Activated CD8-positive, alpha-beta memory T cell treated with anti-CD3 and anti-CD28 coated beads, Interleukin-2, amount 10 ng/mL, durations not matched to agents 7 days and 5 days (primary cell): ENCODE measurements at regions not wholly inside any gene's neighbourhood (a gene's known extent, or its start where the extent isn't known, plus 50 kb on each side); places are given as distances from the start of the nearest gene placed in this dataset.

Experiments
- ATAC-seq: fragments of 150-1000 bp; cut with Tn5 transposase; one replicate; pipeline ENCODE4 v1.10.0; 2021; ENCODE audit warnings: moderate library complexity
- CTCF ChIA-PET: fragments of 350-600 bp; sonication (Branson Sonifier 250); formaldehyde crosslinking; loops from one replicate; lab custom pipeline; 2021; ENCODE audit warnings: antibody characterized with exemption; lab: Charles Lee
- DNase-seq: peaks from one replicate; pipeline ENCODE4 v3.0.0-alpha.2; 2020
- H3K27ac Mint-ChIP-seq: one replicate; pipeline ENCODE4 v1.8.0; 2021; ENCODE audit warnings: mild to moderate bottlenecking, mixed read lengths
- H3K27me3 Mint-ChIP-seq: one replicate; pipeline ENCODE4 v1.8.0; 2021; ENCODE audit warnings: mixed read lengths
- H3K36me3 Mint-ChIP-seq: one replicate; pipeline ENCODE4 v1.8.0; 2021; ENCODE audit warnings: mild to moderate bottlenecking, mixed read lengths
- H3K4me1 Mint-ChIP-seq: one replicate; pipeline ENCODE4 v1.8.0; 2021; ENCODE audit warnings: mixed read lengths
- H3K4me3 Mint-ChIP-seq: one replicate; pipeline ENCODE4 v1.8.0; 2021; ENCODE audit warnings: mild to moderate bottlenecking, moderate library complexity, mixed read lengths
- H3K9me3 Mint-ChIP-seq: one replicate; pipeline ENCODE4 v1.8.0; 2022; ENCODE audit warnings: low read depth, mixed read lengths

DNA sequence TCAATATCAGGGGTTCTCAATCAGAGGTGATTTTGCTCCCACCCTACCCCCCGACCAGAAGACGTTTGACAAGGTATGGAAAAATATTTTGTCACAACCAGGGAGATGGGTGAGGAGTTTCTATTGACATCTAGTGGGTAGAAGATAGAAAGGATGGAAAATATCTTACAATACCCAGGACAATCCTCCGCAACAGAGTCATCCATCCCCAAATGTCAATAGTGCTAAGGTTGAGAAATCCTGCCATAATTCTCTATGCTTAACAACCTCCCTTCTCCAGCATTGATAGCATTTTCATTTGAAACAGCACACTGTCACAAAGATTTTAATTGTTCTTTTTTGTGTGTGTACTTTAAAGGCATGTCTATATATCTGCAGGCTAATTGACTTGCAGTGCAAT lies 890.5 kb downstream of the PDHA2 start:
- Mint-ChIP-seq H3K9me3 (peaks cover 5% of the 10 kb centered on the region), H3K36me3 (no peaks in the 10 kb centered on the region), H3K4me3 (no peak overlapping the region), H3K27me3 (no peaks in the 10 kb centered on the region), H3K27ac (no peak overlapping the region), H3K4me1 (no peaks in the 10 kb centered on the region)
- DNase-seq (no peak), ATAC-seq (no peak)
- CTCF ChIA-PET, result no interaction called here

DNA sequence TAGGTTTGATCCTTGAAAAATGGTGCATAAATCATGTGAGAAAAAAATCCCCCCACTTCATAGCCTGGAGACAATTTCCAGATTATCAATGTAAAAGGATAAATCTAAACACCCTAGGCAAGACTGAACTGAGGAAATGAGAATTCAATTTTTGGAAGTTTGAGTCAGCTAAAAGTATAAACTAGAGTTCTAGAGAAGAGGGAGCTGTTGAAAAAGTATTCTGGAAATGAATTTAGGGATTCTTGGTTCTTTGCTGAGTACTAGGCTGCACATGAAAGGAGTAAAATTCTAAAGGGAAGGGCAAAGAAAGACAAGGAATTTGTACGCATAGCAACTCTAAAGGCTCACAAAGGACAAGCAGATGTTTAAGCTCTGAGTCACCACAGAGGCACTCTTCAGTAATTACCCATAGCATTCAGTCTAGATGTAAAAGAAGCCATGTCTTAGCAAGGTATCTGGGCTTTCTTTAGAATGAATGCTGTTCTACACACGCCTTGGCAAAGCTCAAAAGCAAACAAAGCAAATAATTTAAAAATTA lies 896.5 kb downstream of the PDHA2 start:
- Mint-ChIP-seq H3K27me3 (no peaks in the 10 kb centered on the region), H3K9me3 (peaks cover 3% of the 10 kb centered on the region), H3K27ac (no peak overlapping the region), H3K36me3 (no peaks in the 10 kb centered on the region), H3K4me1 (no peaks in the 10 kb centered on the region), H3K4me3 (no peak overlapping the region)
- CTCF ChIA-PET, result no interaction called here
- DNase-seq, result no peak
- no peak for ATAC-seq

DNA sequence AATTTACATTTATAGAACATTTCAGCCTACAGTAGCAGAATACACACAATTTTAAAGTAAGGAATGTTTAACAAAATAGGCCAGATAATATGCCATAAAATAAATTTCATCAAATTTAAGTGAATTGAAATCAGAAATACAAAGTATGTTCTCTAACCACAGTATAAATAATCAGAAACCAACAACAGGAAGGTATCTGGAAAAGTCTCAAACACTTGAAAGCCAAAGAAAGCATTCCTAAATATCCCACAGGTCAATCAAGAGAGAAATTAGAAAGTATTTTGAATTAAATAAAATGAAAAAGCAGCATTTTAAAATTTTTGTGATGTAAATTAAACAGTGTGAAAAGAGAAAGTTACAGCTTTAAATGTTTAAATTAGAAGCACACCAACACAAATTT lies 899.2 kb downstream of the PDHA2 start:
- Mint-ChIP-seq H3K4me3 (no peak overlapping the region), H3K4me1 (no peaks in the 10 kb centered on the region), H3K9me3 (no peaks in the 10 kb centered on the region), H3K36me3 (no peaks in the 10 kb centered on the region), H3K27me3 (no peaks in the 10 kb centered on the region), H3K27ac (no peak overlapping the region)
- CTCF ChIA-PET, result no interaction called here
- ATAC-seq (no peak), DNase-seq (no peak)

DNA sequence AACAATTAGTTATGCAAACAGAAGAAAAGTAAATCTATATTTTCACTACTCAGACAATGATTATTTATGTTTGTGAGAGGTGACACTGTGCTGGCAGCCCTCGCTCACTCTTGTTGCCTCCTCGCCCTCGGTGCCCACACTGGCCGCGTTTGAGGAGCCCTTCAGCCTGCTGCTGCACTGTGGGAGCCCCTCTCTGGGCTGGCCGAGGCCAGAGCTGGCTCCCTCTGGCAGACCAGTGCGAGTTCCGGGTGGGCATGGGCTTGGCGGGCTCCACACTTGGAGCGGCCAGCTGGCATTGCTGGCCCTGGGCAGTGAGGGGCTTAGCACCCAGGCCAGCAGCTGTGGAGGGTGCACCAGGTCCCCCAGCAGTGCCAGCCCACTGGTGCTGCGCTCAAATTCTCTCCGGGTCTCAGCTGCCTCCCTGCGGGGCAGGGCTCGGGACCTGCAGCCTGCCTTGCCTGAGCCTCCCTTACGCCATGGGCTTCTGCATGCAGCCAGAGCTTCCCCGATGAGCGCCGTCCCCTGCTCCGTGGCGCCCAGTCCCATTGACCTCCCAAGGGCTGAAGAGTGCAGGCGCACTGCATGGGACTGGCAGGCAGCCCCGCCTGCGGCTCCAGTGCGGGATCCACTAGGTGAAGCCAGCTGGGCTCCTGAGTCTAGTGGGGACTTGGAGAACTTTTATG lies 902.6 kb downstream of the PDHA2 start:
- Mint-ChIP-seq H3K9me3 (peaks cover 2% of the 10 kb centered on the region), H3K4me3 (no peak overlapping the region), H3K4me1 (no peaks in the 10 kb centered on the region), H3K36me3 (no peaks in the 10 kb centered on the region), H3K27me3 (no peaks in the 10 kb centered on the region), H3K27ac (no peak overlapping the region)
- CTCF ChIA-PET, result no interaction called here
- DNase-seq (no peak), ATAC-seq (no peak)

DNA sequence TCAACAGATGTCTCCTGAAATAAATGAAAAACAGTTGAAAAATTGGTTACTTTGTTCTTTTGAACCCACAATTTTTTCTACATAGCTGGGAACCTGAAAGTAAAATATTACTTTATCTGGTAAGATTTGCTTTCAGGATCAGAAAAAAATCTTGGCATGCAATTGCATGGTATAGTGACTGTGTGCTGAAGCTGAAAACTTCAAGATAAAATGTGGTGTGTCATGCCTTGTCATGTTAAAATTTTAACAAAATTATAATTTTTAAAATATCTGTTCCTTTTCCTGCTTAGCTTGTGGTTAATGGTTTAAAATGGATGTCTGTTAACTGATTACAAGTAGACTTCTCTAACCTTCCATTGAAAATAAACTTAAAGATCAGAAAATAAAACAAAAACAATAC lies 904.8 kb downstream of the PDHA2 start:
- ATAC-seq (no peak), DNase-seq (no peak)
- Mint-ChIP-seq H3K27me3 (no peaks in the 10 kb centered on the region), H3K9me3 (peaks cover 5% of the 10 kb centered on the region), H3K27ac (no peak overlapping the region), H3K36me3 (no peaks in the 10 kb centered on the region), H3K4me3 (no peak overlapping the region), H3K4me1 (no peaks in the 10 kb centered on the region)
- CTCF ChIA-PET, result no interaction called here

DNA sequence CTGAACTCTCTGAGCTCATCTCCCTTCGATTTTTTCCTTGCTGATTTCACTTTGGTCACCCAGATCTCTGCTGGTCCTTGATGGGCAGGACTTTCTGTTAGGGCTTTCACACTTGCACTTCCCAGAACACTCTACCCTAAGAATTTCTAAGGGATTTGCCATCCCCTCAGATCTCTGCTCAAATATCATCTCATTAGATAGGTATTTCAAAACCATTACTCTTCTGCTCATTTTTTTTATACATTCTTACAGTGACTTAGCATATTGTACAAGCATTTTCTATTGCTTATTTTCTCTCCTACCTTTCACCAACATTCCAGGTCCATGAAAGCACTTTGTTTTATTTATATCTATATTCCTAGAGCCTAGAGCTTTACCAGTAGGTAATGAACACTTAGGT lies 913.3 kb downstream of the PDHA2 start:
- ATAC-seq (no peak), DNase-seq (no peak)
- no peaks in the 10 kb centered on the region for H3K27me3 Mint-ChIP-seq
- no peaks in the 10 kb centered on the region for H3K4me1 Mint-ChIP-seq
- no peaks in the 10 kb centered on the region for H3K36me3 Mint-ChIP-seq
- H3K27ac Mint-ChIP-seq, result no peak overlapping the region
- peaks cover 4% of the 10 kb centered on the region for H3K9me3 Mint-ChIP-seq
- CTCF ChIA-PET, result no interaction called here
- no peak overlapping the region for H3K4me3 Mint-ChIP-seq

DNA sequence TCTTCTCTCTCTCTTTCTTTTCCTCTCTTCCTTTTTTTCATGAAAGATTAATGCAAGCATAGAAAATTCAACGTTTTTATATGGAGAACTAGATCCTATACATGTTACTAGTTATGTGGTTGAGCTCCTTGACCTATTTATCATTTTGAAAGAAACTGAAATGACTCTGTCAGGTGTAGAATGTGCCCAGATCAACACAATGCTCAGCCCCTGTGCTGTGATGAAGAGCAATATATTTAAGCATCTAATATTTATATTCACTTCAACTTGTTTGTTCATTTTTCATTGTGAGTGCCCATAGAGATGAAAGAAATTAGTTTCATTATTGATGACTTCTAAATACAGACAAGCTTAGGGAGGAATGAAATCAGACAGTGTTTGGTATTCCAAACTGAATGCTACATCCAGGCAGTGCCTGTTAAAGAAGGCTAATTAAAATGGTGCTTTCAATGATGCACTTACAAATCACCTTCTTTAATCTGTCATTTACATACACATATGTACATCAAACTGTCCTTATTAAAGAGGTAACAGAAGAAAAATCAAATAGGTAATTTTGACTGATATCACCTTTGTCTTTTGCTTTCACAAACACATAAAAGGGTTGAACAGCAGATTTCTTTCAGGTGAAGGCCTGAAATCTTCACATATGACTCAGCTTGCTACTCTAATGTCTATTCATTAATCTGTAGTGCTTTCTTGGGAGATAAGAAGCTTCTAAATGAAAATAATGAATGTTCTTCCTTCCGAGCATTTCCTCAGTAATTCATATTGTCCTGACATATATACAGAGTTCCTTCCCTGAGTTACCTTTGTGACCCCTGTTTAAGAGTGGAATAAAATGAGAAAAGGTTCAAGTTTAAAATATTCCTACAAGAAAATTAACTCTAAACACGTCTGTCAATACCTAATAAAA lies 915.9 kb downstream of the PDHA2 start:
- ATAC-seq, result no peak
- H3K36me3 Mint-ChIP-seq, result no peaks in the 10 kb centered on the region
- H3K27ac Mint-ChIP-seq, result no peak overlapping the region
- no peak for DNase-seq
- CTCF ChIA-PET, result no interaction called here
- H3K9me3 Mint-ChIP-seq, result no peaks in the 10 kb centered on the region
- no peaks in the 10 kb centered on the region for H3K27me3 Mint-ChIP-seq
- no peaks in the 10 kb centered on the region for H3K4me1 Mint-ChIP-seq
- no peak overlapping the region for H3K4me3 Mint-ChIP-seq

DNA sequence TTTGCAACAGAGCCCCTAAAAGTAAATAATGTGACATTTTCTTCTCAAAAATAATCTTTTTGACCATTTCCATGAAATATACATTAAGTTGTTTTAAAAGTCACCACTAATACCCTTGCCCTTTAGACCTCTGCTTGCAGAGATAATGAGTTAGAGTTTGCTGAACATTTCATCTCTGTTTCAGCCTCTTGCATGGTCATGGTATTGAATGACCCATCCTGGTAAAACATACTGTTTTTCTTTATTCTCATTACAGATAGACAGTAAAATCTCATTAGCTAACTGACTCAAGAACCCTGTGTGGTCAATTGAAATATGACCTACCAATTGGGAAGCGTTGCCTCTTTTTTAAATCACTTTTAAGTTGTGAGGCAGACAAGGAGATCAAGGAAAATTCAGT lies 916.7 kb downstream of the PDHA2 start:
- CTCF ChIA-PET, result no interaction called here
- ATAC-seq, result no peak
- H3K27ac Mint-ChIP-seq, result no peak overlapping the region
- H3K27me3 Mint-ChIP-seq, result no peaks in the 10 kb centered on the region
- H3K36me3 Mint-ChIP-seq, result no peaks in the 10 kb centered on the region
- DNase-seq, result no peak
- H3K4me3 Mint-ChIP-seq, result no peak overlapping the region
- H3K9me3 Mint-ChIP-seq, result no peaks in the 10 kb centered on the region
- H3K4me1 Mint-ChIP-seq, result no peaks in the 10 kb centered on the region

DNA sequence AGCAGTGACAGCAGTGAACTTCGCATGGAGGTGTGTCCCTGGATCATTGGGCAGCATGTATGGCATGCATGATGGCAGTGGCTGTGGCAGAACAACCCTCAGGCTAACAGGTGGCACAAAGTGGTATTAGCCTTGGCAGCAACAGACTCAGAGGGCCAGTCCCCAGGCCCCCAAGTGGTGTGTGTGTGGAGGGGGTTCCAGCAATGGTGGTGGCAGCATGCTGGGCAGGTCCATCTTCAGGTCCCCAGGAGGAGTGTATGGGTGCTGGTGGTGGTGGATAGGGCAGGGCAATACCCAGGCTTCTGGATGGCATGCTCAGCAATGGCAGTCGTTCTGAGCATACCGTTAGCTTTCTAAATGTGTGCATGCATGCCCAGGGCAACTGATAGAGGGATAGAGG lies 923.7 kb downstream of the PDHA2 start:
- H3K36me3 Mint-ChIP-seq, result no peaks in the 10 kb centered on the region
- no peak overlapping the region for H3K27ac Mint-ChIP-seq
- no peaks in the 10 kb centered on the region for H3K4me1 Mint-ChIP-seq
- no peak overlapping the region for H3K4me3 Mint-ChIP-seq
- peaks cover 2% of the 10 kb centered on the region for H3K9me3 Mint-ChIP-seq
- no peak for DNase-seq
- H3K27me3 Mint-ChIP-seq, result no peaks in the 10 kb centered on the region
- CTCF ChIA-PET, result no interaction called here
- ATAC-seq, result no peak

DNA sequence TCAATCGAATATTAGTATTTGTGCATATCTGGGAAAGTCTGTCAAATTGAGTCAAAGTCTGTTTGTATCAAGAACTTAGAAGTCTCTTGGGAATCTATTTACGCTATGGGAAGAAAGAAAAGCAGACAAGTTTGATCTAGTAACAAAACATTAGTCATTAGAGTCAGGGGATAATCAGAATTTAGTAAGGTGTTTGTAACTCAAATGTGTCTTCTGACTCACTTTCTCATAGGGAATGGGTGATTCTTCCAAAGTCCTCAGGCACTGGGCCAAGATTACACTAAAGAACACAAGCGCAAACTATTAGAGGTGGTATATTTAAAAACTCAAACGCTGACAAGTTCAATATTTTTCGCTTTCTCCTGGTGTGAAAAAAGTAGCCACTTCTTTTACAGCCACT lies 926.5 kb downstream of the PDHA2 start:
- H3K4me1 Mint-ChIP-seq, result no peaks in the 10 kb centered on the region
- CTCF ChIA-PET, result no interaction called here
- H3K9me3 Mint-ChIP-seq, result peaks cover 2% of the 10 kb centered on the region
- DNase-seq (no peak), ATAC-seq (no peak)
- no peak overlapping the region for H3K4me3 Mint-ChIP-seq
- H3K27ac Mint-ChIP-seq, result no peak overlapping the region
- H3K36me3 Mint-ChIP-seq, result no peaks in the 10 kb centered on the region
- no peaks in the 10 kb centered on the region for H3K27me3 Mint-ChIP-seq

DNA sequence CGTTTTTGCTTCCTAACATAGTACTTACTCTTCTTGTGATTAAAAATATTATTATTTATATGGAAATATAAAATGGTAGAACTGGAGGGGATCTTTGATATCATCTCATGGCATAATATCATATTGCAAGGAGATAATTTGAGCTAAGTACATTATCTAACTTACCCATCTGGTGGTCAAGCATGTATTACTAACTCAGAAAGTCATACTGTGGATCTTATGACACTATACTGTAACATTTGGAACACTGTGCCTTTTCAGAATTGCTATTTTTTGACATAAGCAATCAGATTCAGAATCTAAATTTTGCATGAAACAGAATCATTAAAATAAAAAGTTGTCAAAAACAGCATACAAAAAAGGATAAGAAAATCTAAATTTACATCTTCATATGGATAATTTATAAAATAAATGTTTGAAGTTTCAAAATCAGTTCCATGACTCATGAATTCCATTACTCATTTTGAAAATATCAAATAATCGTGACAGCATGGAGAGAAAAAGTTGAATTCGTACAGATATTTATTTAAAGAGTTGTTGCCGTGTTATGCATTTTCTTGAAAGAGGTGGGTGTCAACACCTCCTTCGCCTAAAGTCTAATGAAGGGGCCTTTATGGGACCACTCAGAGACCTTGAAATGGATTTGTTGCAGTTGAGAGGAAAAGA lies 928.1 kb downstream of the PDHA2 start:
- Mint-ChIP-seq H3K4me3 (no peak overlapping the region), H3K36me3 (no peaks in the 10 kb centered on the region)
- CTCF ChIA-PET, result no interaction called here

DNA sequence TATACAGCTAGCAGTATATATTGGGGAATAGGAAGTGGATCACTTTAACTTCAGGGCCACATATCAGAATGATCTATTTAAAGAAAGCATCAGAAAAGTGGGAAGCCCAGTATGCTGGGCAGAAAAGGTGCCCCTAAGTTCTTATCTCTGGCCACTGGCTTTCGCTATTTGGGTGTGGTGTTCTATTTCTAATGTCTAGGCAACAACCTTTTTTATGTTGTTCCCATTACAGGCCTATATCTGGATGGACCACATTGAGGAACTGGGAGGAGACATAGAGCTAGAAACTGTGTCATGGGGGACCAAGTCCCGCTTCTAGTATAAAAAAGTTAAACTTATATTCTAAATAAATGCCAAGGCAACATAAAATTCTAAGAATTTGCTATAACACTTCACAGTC lies 935.6 kb downstream of the PDHA2 start:
- Mint-ChIP-seq H3K9me3 (peaks cover 7% of the 10 kb centered on the region), H3K36me3 (no peaks in the 10 kb centered on the region), H3K4me3 (no peak overlapping the region), H3K27ac (no peak overlapping the region), H3K4me1 (no peaks in the 10 kb centered on the region), H3K27me3 (no peaks in the 10 kb centered on the region)
- DNase-seq (no peak), ATAC-seq (no peak)
- CTCF ChIA-PET, result no interaction called here

More for the DNA sequence above, 928.1 kb downstream of the PDHA2 start:
- ATAC-seq, result no peak
- H3K4me1 Mint-ChIP-seq, result no peaks in the 10 kb centered on the region
- no peak overlapping the region for H3K27ac Mint-ChIP-seq
- DNase-seq, result no peak
- peaks cover 4% of the 10 kb centered on the region for H3K9me3 Mint-ChIP-seq
- H3K27me3 Mint-ChIP-seq, result no peaks in the 10 kb centered on the region

DNA sequence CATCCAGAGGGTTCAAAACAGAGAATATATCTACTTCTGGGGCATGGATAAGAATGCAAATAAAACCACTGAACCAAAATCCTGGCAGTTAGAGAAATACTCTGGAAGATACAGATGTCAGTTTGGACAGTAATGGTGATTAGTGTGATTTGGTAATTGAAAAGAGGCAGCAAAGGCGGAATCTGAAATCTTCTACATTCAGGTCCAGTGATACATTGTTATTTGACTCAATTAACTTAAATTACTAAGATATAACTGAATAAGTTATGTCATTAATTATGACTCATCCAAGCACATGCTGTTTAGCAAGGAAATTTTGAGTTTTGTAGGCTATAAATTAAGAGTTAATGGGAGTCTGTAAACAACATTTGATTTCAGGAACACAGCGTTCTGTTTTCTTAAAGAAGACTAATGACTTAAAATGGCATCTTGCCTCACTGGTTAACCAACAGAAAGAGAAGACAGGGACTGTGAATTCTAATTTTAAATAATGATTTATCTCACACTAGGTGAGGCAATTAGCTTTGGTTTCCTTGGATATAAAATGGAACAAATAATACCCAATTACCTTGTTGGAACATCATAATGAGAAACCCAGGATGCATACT lies 937.1 kb downstream of the PDHA2 start:
- H3K9me3 Mint-ChIP-seq, result peaks cover 7% of the 10 kb centered on the region
- H3K27me3 Mint-ChIP-seq, result no peaks in the 10 kb centered on the region
- no peaks in the 10 kb centered on the region for H3K4me1 Mint-ChIP-seq
- no peak overlapping the region for H3K4me3 Mint-ChIP-seq
- H3K27ac Mint-ChIP-seq, result no peak overlapping the region
- no peaks in the 10 kb centered on the region for H3K36me3 Mint-ChIP-seq
- ATAC-seq (no peak), DNase-seq (no peak)
- CTCF ChIA-PET, result no interaction called here
